ENCODE measurements at regions not wholly inside any gene's neighbourhood (a gene's known extent, or its start where the extent isn't known, plus 50 kb on each side); places are given as distances from the start of the nearest gene placed in this dataset.

DNA sequence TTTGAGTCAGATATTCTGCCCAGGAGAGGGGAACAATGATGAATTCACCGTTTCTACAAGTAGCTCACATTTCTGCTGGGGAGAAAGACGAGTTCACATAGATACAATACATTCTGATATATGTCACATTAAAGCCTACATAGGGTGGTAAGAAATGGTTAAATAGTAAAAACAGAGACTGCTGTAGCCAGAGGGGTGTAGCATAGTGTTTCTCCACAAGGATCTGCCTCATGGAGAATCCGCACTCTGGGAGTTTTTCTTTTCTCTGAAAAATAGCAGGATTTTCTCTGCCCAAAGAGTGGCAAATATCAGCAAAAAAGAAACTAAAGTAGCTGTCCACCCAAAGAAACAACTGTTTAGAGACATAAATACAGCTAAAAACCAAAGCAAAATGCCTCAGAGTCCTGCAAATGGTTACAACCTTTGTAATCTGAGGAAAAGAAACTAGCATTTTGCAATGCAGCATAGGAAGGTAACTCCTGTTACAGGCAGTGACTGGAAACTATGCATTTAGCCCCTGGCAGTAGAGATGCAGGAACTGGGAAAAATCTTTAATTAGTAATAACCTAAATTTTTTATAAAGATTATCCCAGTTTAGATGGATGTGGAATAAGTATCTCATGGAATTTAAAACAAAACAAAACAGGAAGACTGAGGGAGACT is 1126.7 kb upstream of the ADGRL2 start (continued):
- no peak for TF ChIP-seq PRDM10 (CRISPR knock-in tag; IDR thresholded peaks at IDR 0.05; ENCODE audit: low read depth)
- TF ChIP-seq, protein P1, sequence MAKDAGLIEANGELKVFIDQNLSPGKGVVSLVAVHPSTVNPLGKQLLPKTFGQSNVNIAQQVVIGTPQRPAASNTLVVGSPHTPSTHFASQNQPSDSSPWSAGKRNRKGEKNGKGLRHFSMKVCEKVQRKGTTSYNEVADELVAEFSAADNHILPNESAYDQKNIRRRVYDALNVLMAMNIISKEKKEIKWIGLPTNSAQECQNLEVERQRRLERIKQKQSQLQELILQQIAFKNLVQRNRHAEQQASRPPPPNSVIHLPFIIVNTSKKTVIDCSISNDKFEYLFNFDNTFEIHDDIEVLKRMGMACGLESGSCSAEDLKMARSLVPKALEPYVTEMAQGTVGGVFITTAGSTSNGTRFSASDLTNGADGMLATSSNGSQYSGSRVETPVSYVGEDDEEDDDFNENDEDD (CRISPR knock-in tag; IDR thresholded peaks at IDR 0.05; ENCODE audit: borderline replicate concordance) = no peak
- no peak for TF ChIP-seq NR3C1 (CRISPR knock-in tag; IDR thresholded peaks at IDR 0.05)
- no peak for TF ChIP-seq ZNF501 (CRISPR knock-in tag; IDR thresholded peaks at IDR 0.05)
- no peak for TF ChIP-seq PLRG1 (conservative IDR thresholded peaks at IDR 0.05)
- no peak for TF ChIP-seq CBFB (CRISPR knock-in tag; IDR thresholded peaks at IDR 0.05)
- no peak for TF ChIP-seq SKI (IDR thresholded peaks at IDR 0.05; ENCODE audit: partially characterized antibody)

DNA sequence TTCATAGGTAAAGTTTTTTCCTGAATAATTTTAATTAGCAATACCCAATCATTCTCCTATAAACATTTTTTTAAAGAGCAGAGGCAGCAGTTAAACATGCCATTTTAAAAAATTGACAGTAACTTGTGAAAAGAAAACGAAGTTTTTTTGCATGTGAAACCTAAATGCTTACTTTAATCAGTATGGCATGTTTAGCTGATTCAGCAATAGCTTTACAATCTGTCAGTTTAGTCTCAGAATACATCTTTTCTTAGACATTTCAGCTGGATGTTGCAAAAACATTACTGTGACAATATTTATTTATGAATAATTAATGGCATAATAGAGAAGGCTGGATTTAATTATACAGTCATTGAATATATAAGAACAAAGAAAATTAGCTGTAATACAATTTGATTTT is 1132.4 kb upstream of the ADGRL2 start:
- in situ Hi-C loops (cut with HindIII; ENCODE audit: extremely low pct_ligation_motif_present, low pct_unique_long_range_greater_than_20kb) = no loop called here
- no peaks in the 10 kb centered on the region for H3K79me2 ChIP-seq (ENCODE audit: insufficient read depth, low read length)
- no peaks in the 10 kb centered on the region for H3K36me3 ChIP-seq (replicated peaks in 1 of 2; ENCODE audit: control insufficient read depth in 1 of 2, insufficient read depth in 2 of 2, low read length in 2 of 2)
- no peak overlapping the region for H3K9ac ChIP-seq (ENCODE audit: insufficient read depth, low read depth, low read length)
- POLR2A ChIA-PET = no interaction called here
- no peak for DNase-seq (ENCODE audit: low spot score)
- intact Hi-C loops (cut with micrococcal nuclease; ENCODE audit: unreplicated experiment) = no loop called here
- H4K20me1 ChIP-seq (ENCODE audit: insufficient read depth, low read length) = no peaks in the 10 kb centered on the region
- no peak overlapping the region for H2AFZ ChIP-seq (ENCODE audit: low read length)
- H3K4me1 ChIP-seq (ENCODE audit: insufficient read depth, low read length) = no peaks in the 10 kb centered on the region
- no peak for FAIRE-seq
- CTCF ChIA-PET (ENCODE audit: low intra/inter-chr PET ratio, low total read pairs) = no interaction called here
- WGBS (ENCODE audit: low lambda C conversion rate) = 0% methylated on average over 1 of the region's 1 CpG
- ATAC-seq = no peak
- H3K9me3 ChIP-seq (ENCODE audit: low read length) = peaks cover 74% of the 10 kb centered on the region
- no peaks in the 10 kb centered on the region for H3K27me3 ChIP-seq (ENCODE audit: control insufficient read depth in 1 of 2, insufficient read depth in 2 of 2, low read length in 2 of 2)
- no TSS peak for BruUV-seq (replicated peaks)
- no peak overlapping the region for H3K4me3 ChIP-seq (replicated peaks in 1 of 3; ENCODE audit: insufficient read depth in 1 of 3, low read depth in 2 of 3, low read length in 3 of 3)
- no peak overlapping the region for H3K27ac ChIP-seq (ENCODE audit: extremely low read length, insufficient read depth, low read length)
- no peak overlapping the region for H3K4me2 ChIP-seq (ENCODE audit: low read depth, low read length)
- TF ChIP-seq SP1 (IDR thresholded peaks at IDR 0.05) (no peak), SP1 (CRISPR knock-in tag; IDR thresholded peaks at IDR 0.05) (no peak), MAFK (conservative IDR thresholded peaks at IDR 0.05 in 1 of 2, IDR thresholded peaks at IDR 0.05 in 1 of 2; ENCODE audit: low read length in 2 of 2) (peak; percentile 71 to 87), MAFF (IDR thresholded peaks at IDR 0.05; ENCODE audit: low read depth, low read length) (peak; percentile 82), SP2 (CRISPR knock-in tag; IDR thresholded peaks at IDR 0.05) (no peak), ZNF839 (CRISPR knock-in tag; IDR thresholded peaks at IDR 0.05; ENCODE audit: borderline replicate concordance) (no peak), SCMH1 (CRISPR knock-in tag; IDR thresholded peaks at IDR 0.05; ENCODE audit: borderline replicate concordance) (no peak)
- TF ChIP-seq, protein P2, sequence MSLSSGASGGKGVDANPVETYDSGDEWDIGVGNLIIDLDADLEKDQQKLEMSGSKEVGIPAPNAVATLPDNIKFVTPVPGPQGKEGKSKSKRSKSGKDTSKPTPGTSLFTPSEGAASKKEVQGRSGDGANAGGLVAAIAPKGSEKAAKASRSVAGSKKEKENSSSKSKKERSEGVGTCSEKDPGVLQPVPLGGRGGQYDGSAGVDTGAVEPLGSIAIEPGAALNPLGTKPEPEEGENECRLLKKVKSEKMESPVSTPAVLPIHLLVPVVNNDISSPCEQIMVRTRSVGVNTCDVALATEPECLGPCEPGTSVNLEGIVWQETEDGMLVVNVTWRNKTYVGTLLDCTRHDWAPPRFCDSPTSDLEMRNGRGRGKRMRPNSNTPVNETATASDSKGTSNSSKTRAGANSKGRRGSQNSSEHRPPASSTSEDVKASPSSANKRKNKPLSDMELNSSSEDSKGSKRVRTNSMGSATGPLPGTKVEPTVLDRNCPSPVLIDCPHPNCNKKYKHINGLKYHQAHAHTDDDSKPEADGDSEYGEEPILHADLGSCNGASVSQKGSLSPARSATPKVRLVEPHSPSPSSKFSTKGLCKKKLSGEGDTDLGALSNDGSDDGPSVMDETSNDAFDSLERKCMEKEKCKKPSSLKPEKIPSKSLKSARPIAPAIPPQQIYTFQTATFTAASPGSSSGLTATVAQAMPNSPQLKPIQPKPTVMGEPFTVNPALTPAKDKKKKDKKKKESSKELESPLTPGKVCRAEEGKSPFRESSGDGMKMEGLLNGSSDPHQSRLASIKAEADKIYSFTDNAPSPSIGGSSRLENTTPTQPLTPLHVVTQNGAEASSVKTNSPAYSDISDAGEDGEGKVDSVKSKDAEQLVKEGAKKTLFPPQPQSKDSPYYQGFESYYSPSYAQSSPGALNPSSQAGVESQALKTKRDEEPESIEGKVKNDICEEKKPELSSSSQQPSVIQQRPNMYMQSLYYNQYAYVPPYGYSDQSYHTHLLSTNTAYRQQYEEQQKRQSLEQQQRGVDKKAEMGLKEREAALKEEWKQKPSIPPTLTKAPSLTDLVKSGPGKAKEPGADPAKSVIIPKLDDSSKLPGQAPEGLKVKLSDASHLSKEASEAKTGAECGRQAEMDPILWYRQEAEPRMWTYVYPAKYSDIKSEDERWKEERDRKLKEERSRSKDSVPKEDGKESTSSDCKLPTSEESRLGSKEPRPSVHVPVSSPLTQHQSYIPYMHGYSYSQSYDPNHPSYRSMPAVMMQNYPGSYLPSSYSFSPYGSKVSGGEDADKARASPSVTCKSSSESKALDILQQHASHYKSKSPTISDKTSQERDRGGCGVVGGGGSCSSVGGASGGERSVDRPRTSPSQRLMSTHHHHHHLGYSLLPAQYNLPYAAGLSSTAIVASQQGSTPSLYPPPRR (CRISPR knock-in tag; IDR thresholded peaks at IDR 0.05; ENCODE audit: borderline replicate concordance) = no peak

Data from HepG2 (cell line).